KMS-11 (cell line): ENCODE measurements at regions not wholly inside any gene's neighbourhood (a gene's known extent, or its start where the extent isn't known, plus 50 kb on each side); places are given as distances from the start of the nearest gene placed in this dataset.

Experiments
- H2AFZ ChIP-seq: fragments of 200-600 bp; sonication (generic); 2 replicates; pipeline ENCODE4 v1.6.1; 2016; ENCODE audit warnings: antibody characterized with exemption, mixed run types, low read depth
- H3K27ac ChIP-seq: fragments of 200-600 bp; sonication (generic); 2 replicates; pipeline ENCODE4 v1.6.1; 2016; ENCODE audit warnings: mild to moderate bottlenecking, mixed run types
- H3K27me3 ChIP-seq: fragments of 200-600 bp; sonication (generic); 2 replicates; pipeline ENCODE4 v1.6.1; 2017; ENCODE audit warnings: mild to moderate bottlenecking, low read depth, mixed run types, moderate library complexity; ENCODE audit not compliant: insufficient read depth
- H3K36me3 ChIP-seq: fragments of 200-600 bp; sonication (generic); 2 replicates; pipeline ENCODE4 v1.6.1; 2017; ENCODE audit warnings: mild to moderate bottlenecking, mixed run types; ENCODE audit not compliant: insufficient read depth
- H3K4me1 ChIP-seq: fragments of 200-600 bp; sonication (generic); 2 replicates; pipeline ENCODE4 v1.6.1; 2016; ENCODE audit warnings: mild to moderate bottlenecking, low read depth, mixed run types; ENCODE audit not compliant: poor library complexity, severe bottlenecking
- H3K4me2 ChIP-seq: fragments of 200-600 bp; sonication (generic); 2 replicates; pipeline ENCODE4 v1.7.0; 2016; ENCODE audit warnings: mild to moderate bottlenecking, mixed run types
- H3K4me3 ChIP-seq: fragments of 200-600 bp; sonication (generic); IDR thresholded peaks from 2 replicates; pipeline ENCODE4 v1.6.1; 2017; ENCODE audit warnings: low read depth, low read length, mixed read lengths; ENCODE audit not compliant: insufficient read depth
- H3K79me2 ChIP-seq: fragments of 200-600 bp; sonication (generic); 2 replicates; pipeline ENCODE4 v1.6.1; 2016; ENCODE audit warnings: low read depth, mixed run types; ENCODE audit not compliant: insufficient read depth
- H3K9ac ChIP-seq: fragments of 200-600 bp; sonication (generic); 2 replicates; pipeline ENCODE4 v1.6.1; 2016; ENCODE audit warnings: mild to moderate bottlenecking, mixed run types
- H4K20me1 ChIP-seq: fragments of 200-600 bp; sonication (generic); 2 replicates; pipeline ENCODE4 v1.6.1; 2016; ENCODE audit warnings: mild to moderate bottlenecking, mixed run types; ENCODE audit not compliant: insufficient read depth
- CTCF ChIP-seq: fragments of 200-600 bp; sonication (generic); conservative IDR thresholded peaks from 2 replicates; pipeline ENCODE4 v1.6.1; 2017; ENCODE audit warnings: low read depth, mild to moderate bottlenecking, antibody characterized with exemption, low read length, moderate library complexity, mixed read lengths

- Histone ChIP-seq H2AFZ (no peak overlapping the region), H3K4me2 (no peak overlapping the region), H3K27ac (no peak overlapping the region), H3K4me1 (no peaks in the 10 kb centered on the region), H3K4me3 (no peak overlapping the region), H4K20me1 (no peaks in the 10 kb centered on the region), H3K9ac (no peak overlapping the region), H3K79me2 (no peaks in the 10 kb centered on the region), H3K36me3 (no peaks in the 10 kb centered on the region), H3K27me3 (peaks cover 2% of the 10 kb centered on the region; the same call in 1 of the 2 replicates)
- no peak for TF ChIP-seq CTCF
Measured at GRCh38 chr22:44573451-44573850, 75.4 kb upstream of the RTL6 start.

- Histone ChIP-seq H3K36me3 (no peaks in the 10 kb centered on the region), H2AFZ (no peak overlapping the region), H3K4me3 (no peak overlapping the region), H3K9ac (no peak overlapping the region), H3K4me2 (no peak overlapping the region), H3K27me3 (peaks cover 2% of the 10 kb centered on the region; the same call in 1 of the 2 replicates), H3K4me1 (no peaks in the 10 kb centered on the region), H3K79me2 (no peaks in the 10 kb centered on the region), H3K27ac (no peak overlapping the region), H4K20me1 (no peaks in the 10 kb centered on the region)
- TF ChIP-seq CTCF: no peak
Measured at GRCh38 chr22:44572414-44573207, 74.6 kb upstream of the RTL6 start.

DNA sequence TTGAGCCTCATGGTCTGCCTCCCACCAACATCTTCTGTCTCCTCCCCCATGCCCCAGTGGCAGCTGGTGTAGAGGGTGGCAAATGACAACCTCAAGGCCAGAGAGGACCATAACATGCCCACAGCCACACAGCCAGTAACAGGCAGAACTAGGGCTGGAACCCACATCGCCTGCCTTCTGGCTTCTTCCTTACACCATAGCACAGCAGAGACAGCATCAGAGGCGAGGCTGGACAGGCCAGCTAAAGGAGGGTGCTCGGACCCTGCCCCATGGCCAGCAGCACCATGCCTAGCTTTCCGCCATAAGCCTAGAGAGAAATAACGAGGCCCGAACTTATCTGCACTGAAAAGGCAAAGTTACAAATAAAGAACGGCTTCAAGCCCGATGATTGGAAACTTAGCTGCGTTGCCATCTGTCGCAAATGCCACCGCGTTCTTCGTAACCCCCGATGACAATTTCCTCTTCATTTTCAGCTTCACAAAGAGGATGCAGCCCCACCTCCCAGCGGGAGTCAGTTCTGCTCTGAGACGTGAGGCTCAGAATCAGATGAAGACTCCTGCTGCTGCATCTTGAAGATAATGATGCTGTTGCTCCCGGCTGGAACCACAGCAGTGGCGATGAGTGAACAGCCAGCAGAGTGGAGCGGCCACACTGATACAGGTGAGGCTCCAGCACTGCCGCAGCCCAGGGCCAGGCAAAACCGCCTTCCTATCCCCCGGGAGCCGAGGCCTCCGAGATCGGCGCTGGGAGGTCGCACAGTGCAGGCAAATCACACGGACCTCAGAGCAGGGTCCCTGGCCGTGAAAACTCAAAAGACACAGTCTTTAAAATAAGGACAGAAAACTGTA, 73.8 kb upstream of the RTL6 start:
- H3K27me3 ChIP-seq: peaks cover 4% of the 10 kb centered on the region; the same call in 1 of the 2 replicates
- no peaks in the 10 kb centered on the region for H3K4me1 ChIP-seq
- no peak overlapping the region for H3K9ac ChIP-seq
- no peak overlapping the region for H3K4me3 ChIP-seq
- TF ChIP-seq CTCF: no peak
- H3K79me2 ChIP-seq: no peaks in the 10 kb centered on the region
- no peaks in the 10 kb centered on the region for H3K36me3 ChIP-seq
- no peak overlapping the region for H3K27ac ChIP-seq
- H3K4me2 ChIP-seq: no peak overlapping the region
- H4K20me1 ChIP-seq: no peaks in the 10 kb centered on the region
- no peak overlapping the region for H2AFZ ChIP-seq

- no peak for TF ChIP-seq CTCF
- Histone ChIP-seq H3K27ac (no peak overlapping the region), H3K36me3 (no peaks in the 10 kb centered on the region), H3K79me2 (no peaks in the 10 kb centered on the region), H3K9ac (no peak overlapping the region), H3K4me2 (no peak overlapping the region), H3K27me3 (peaks cover 9% of the 10 kb centered on the region; the same call in 1 of the 2 replicates), H3K4me3 (no peak overlapping the region), H4K20me1 (no peaks in the 10 kb centered on the region), H2AFZ (no peak overlapping the region), H3K4me1 (no peaks in the 10 kb centered on the region)
Measured at GRCh38 chr22:44570476-44571445, 72.7 kb upstream of the RTL6 start.
